Mammary epithelial cell (primary cell): ENCODE measurements at regions not wholly inside any gene's neighbourhood (a gene's known extent, or its start where the extent isn't known, plus 50 kb on each side); places are given as distances from the start of the nearest gene placed in this dataset.

ENCODE experiments used
- EZH2 ChIP-seq: IDR thresholded peaks from 2 replicates; pipeline ENCODE4 v1.6.1; 2012; ENCODE audit warnings: low read length, inconsistent platforms, borderline replicate concordance
- TF ChIP-seq, protein P1 (sequence below), 2 donors: IDR thresholded peaks in 1 of 2; conservative IDR thresholded peaks in 1 of 2; 2 replicates each; pipeline ENCODE4 v1.5.1; 2011 to 2012; ENCODE audit warnings: inconsistent platforms in 2 of 2, low read length in 2 of 2, mild to moderate bottlenecking in 2 of 2, control low read depth in 1 of 2, low read depth in 1 of 2; ENCODE audit not compliant: insufficient read depth in 1 of 2; ENCODE audit errors: extremely low read depth in 1 of 2

DNA sequence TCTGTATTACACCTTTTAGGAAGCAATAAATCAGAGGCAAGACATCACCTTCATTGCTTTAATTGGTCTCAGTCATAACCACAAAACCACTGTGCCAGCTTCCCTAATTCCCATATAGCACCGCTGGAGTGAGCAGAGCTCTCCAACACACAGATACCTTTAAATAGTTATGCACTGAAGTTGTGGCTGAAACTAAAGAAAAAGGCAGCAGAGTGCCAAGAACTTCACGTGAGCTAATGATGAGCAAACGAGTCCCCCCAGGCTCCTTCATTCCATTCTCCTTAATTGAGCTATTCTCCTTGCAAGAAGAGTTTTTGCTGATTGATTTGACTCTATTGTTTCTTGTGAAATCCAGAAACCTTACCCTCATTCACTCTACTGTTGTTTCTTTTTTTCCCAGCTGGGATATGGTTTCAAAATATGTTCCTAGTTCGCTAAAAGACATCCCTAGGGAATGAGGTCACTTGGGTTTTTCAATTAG is 501.5 kb downstream of the SPATA31D1 start:
- TF ChIP-seq, protein P1, sequence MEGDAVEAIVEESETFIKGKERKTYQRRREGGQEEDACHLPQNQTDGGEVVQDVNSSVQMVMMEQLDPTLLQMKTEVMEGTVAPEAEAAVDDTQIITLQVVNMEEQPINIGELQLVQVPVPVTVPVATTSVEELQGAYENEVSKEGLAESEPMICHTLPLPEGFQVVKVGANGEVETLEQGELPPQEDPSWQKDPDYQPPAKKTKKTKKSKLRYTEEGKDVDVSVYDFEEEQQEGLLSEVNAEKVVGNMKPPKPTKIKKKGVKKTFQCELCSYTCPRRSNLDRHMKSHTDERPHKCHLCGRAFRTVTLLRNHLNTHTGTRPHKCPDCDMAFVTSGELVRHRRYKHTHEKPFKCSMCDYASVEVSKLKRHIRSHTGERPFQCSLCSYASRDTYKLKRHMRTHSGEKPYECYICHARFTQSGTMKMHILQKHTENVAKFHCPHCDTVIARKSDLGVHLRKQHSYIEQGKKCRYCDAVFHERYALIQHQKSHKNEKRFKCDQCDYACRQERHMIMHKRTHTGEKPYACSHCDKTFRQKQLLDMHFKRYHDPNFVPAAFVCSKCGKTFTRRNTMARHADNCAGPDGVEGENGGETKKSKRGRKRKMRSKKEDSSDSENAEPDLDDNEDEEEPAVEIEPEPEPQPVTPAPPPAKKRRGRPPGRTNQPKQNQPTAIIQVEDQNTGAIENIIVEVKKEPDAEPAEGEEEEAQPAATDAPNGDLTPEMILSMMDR (conservative IDR thresholded peaks at IDR 0.05 in 1 of 2, IDR thresholded peaks at IDR 0.05 in 1 of 2; ENCODE audit: extremely low read depth in 1 of 2, insufficient read depth in 1 of 2, low read depth in 1 of 2, low read length in 2 of 2): no peak
- TF ChIP-seq EZH2: no peak
